K562 (cell line): ENCODE measurements at regions not wholly inside any gene's neighbourhood (a gene's known extent, or its start where the extent isn't known, plus 50 kb on each side); places are given as distances from the start of the nearest gene placed in this dataset.

Experiments
- ATAC-seq: fragments of 200-7000 bp; cut with Tn5 transposase; 3 replicates; pipeline ENCODE4 v1.9.1; 2020; ENCODE audit warnings: moderate library complexity
- BruUV-seq: library from RNA; stranded (reverse); fragments of 400-500 nt; replicated peaks from 2 replicates; lab custom pipeline; 2021; lab: Mats Ljungman, UMichigan
- CTCF ChIA-PET: fragments of 300-600 bp; formaldehyde crosslinking; extraction: SDS; loops from one replicate; lab custom pipeline; 2021; ENCODE audit warnings: low intra/inter-chr PET ratio; lab: Yijun Ruan, JAX
- POLR2A ChIA-PET: fragments of 300-600, 350-650 bp; sonication (Branson Sonifier 250); formaldehyde crosslinking; extraction: SDS; loops from one replicate; lab custom pipeline; 2021; ENCODE audit warnings: antibody characterized with exemption, inconsistent platforms; lab: Yijun Ruan, JAX
- DNase-seq, 4 experiments: peaks; one replicate each; pipeline versions ENCODE4 v3.0.0 to v3.0.0-alpha.2; 2011 to 2018; ENCODE audit warnings: low spot score in 3 of 4, mixed read lengths in 3 of 4; ENCODE audit errors: extremely low read depth in 1 of 4
- FAIRE-seq: peaks from 2 replicates; lab custom pipeline; 2011; peaks lifted over from hg19 to GRCh38; lab: Jason Lieb, UNC
- H2AFZ ChIP-seq: 2 replicates; pipeline ENCODE4 v1.6.0; 2011; ENCODE audit warnings: low read depth, low read length, control low read depth, inconsistent platforms
- H3K27ac ChIP-seq: fragments of 200-600 bp; 3 replicates; pipeline ENCODE4 v1.8.0; 2011; ENCODE audit warnings: low read depth, mild to moderate bottlenecking, control low read depth, inconsistent platforms, low read length, moderate library complexity, mixed read lengths; ENCODE audit errors: extremely low read depth
- H3K27me3 ChIP-seq, 2 experiments: fragments of 300-600 bp in 1 of 2; 2 replicates in 1 of 2; 3 replicates in 1 of 2; pipeline versions ENCODE4 v1.6.0 to v1.8.0; 2011; ENCODE audit warnings: inconsistent platforms in 2 of 2, low read length in 2 of 2, mild to moderate bottlenecking in 1 of 2, mixed read lengths in 1 of 2, moderate library complexity in 1 of 2; ENCODE audit not compliant: control insufficient read depth in 2 of 2, insufficient read depth in 2 of 2
- H3K36me3 ChIP-seq: fragments of 300-600 bp; 3 replicates; pipeline ENCODE4 v1.8.0; 2011; ENCODE audit warnings: mild to moderate bottlenecking, low read length, inconsistent platforms; ENCODE audit not compliant: control insufficient read depth, insufficient read depth
- H3K4me1 ChIP-seq, 2 experiments: fragments of 200-600 bp in 1 of 2; replicated peaks in 1 of 2; 2 replicates in 1 of 2; 3 replicates in 1 of 2; pipeline versions ENCODE4 v1.5.1 to v1.8.0; 2011; ENCODE audit warnings: inconsistent platforms in 2 of 2, low read length in 2 of 2, mild to moderate bottlenecking in 1 of 2, mixed read lengths in 1 of 2, moderate library complexity in 1 of 2; ENCODE audit not compliant: control insufficient read depth in 2 of 2, insufficient read depth in 2 of 2
- H3K4me2 ChIP-seq: 2 replicates; pipeline ENCODE4 v1.6.1; 2011; ENCODE audit warnings: low read length, control low read depth, inconsistent platforms, mixed read lengths; ENCODE audit not compliant: insufficient read depth
- H3K4me3 ChIP-seq: fragments of 200-600 bp; sonication (generic), shearing (Covaris generic); 2 replicates; pipeline ENCODE4 v1.5.1; 2016; ENCODE audit warnings: control low read depth, inconsistent platforms
- H3K79me2 ChIP-seq: fragments of 200-600 bp; 3 replicates; pipeline ENCODE4 v1.8.0; 2011; ENCODE audit warnings: low read length, inconsistent platforms; ENCODE audit not compliant: control insufficient read depth, insufficient read depth
- H3K9ac ChIP-seq, 2 experiments: 2 replicates each; pipeline versions ENCODE4 v1.6.0 to v1.6.1; 2011; ENCODE audit warnings: low read depth in 2 of 2, low read length in 2 of 2, control low read depth in 1 of 2, inconsistent platforms in 1 of 2, mild to moderate bottlenecking in 1 of 2, mixed read lengths in 1 of 2; ENCODE audit not compliant: insufficient read depth in 1 of 2
- H3K9me1 ChIP-seq: one replicate; pipeline ENCODE4 v1.6.0; 2011; ENCODE audit warnings: inconsistent platforms, mild to moderate bottlenecking, low read length, moderate library complexity; ENCODE audit not compliant: control insufficient read depth, insufficient read depth
- H3K9me3 ChIP-seq: replicated peaks from 2 replicates; pipeline ENCODE4 v1.5.1; 2011; ENCODE audit warnings: low read depth, low read length, inconsistent platforms; ENCODE audit not compliant: control insufficient read depth, insufficient read depth
- H4K20me1 ChIP-seq: replicated peaks from 2 replicates; pipeline ENCODE4 v1.6.1; 2011; ENCODE audit warnings: low read length, inconsistent platforms, mixed read lengths; ENCODE audit not compliant: control insufficient read depth, insufficient read depth
- POLR2A ChIP-seq: fragments of 450-650 bp; conservative IDR thresholded peaks from 2 replicates; pipeline ENCODE4 v1.6.1; 2016
- RBBP5 ChIP-seq: fragments of 200-600 bp; sonication (generic); IDR thresholded peaks from 2 replicates; pipeline ENCODE4 v1.6.1; 2012; ENCODE audit warnings: borderline replicate concordance, mild to moderate bottlenecking, low read length, control low read depth, inconsistent platforms; ENCODE audit not compliant: insufficient read depth, poor library complexity, severe bottlenecking
- ZNF639 ChIP-seq, 2 experiments: fragments of 200-800 bp in 1 of 2; sonication (Bioruptor generic) in 1 of 2; sonication (generic) in 1 of 2; formaldehyde crosslinking in 1 of 2; IDR thresholded peaks in 1 of 2; conservative IDR thresholded peaks in 1 of 2; 2 replicates each; pipeline versions ENCODE4 v1.5.0 to v1.6.1; 2016 to 2020; ENCODE audit warnings: missing compliant biosample characterization in 1 of 2, missing genetic modification characterization in 1 of 2, missing genetic modification reagents in 1 of 2
- ZNF75A ChIP-seq: fragments of 450-650 bp; formaldehyde crosslinking; IDR thresholded peaks from 2 replicates; pipeline ENCODE4 v1.4.0; 2020; ENCODE audit warnings: mild to moderate bottlenecking
- WGBS: fragments of 100-300 bp; shearing (Covaris generic); methylation state at CpG from one replicate; pipeline ENCODE4 v1.1.6; 2016; ENCODE audit warnings: low coverage, mixed read lengths; ENCODE audit not compliant: insufficient coverage; ENCODE audit errors: missing lambda C conversion rate; 5-methylcytosine and 5-hydroxymethylcytosine counted together
- in situ Hi-C: fragments of 300-500 bp; cut with MboI; formaldehyde crosslinking; loops from 4 replicates; pipeline ENCODE4 v1.15.0; 2018; ENCODE audit warnings: inconsistent platforms, mixed read lengths
- intact Hi-C: fragments of 100-400 bp; cut with micrococcal nuclease; formaldehyde crosslinking; loops from 2 replicates; pipeline ENCODE4 v1.14.2; 2022

- no peaks in the 10 kb centered on the region for H3K36me3 ChIP-seq
- peaks cover 3 to 38% of the 10 kb centered on the region in 2 experiments for H3K4me1 ChIP-seq
- peak overlapping the region; percentile 10; the same call in 1 of the 2 replicates for H3K4me2 ChIP-seq
- ChIA-PET CTCF (no interaction called here), POLR2A (interaction anchor here (0.8 to 1.6 kb wide), 3 partner anchors 9 to 183 kb away, joined by 3 to 4 read pairs (median 3); no protein-coding TSS in a partner anchor)
- H4K20me1 ChIP-seq, result no peaks in the 10 kb centered on the region
- H3K9me1 ChIP-seq, result no peaks in the 10 kb centered on the region
- in situ Hi-C loops, result no loop called here
- intact Hi-C loops, result no loop called here
- peak overlapping the region; percentile 76 for H2AFZ ChIP-seq
- ATAC-seq, result no peak
- no peak overlapping the region for H3K4me3 ChIP-seq
- BruUV-seq, result no TSS peak
- 68% methylated on average over 9 of the region's 9 CpGs for WGBS
- no peaks in the 10 kb centered on the region for H3K9me3 ChIP-seq
- TF ChIP-seq ZNF75A (CRISPR knock-in tag), result no peak
- 0 out of 4 replicates have a peak, but pooled peaks of 1 of the 2 experiments have one; percentile 8 for TF ChIP-seq ZNF639 (CRISPR knock-in tag; conservative IDR thresholded peaks at IDR 0.05 in 1 of 2, IDR thresholded peaks at IDR 0.05 in 1 of 2)
- no peak for TF ChIP-seq POLR2A
- no peak for TF ChIP-seq RBBP5
- FAIRE-seq, result no peak
- no peak overlapping the region for H3K9ac ChIP-seq
- no peak overlapping the region for H3K27ac ChIP-seq
- H3K27me3 ChIP-seq, result peaks cover 1 to 11% of the 10 kb centered on the region in 2 experiments; a peak in 3 of 5 replicates
- no peak for DNase-seq
- H3K79me2 ChIP-seq, result no peaks in the 10 kb centered on the region
Observed at GRCh38 chr6:108741331-108741989, 106.8 kb upstream of the ARMC2 start.
